PC-3 (cell line): ENCODE measurements at regions not wholly inside any gene's neighbourhood (a gene's known extent, or its start where the extent isn't known, plus 50 kb on each side); places are given as distances from the start of the nearest gene placed in this dataset.

Experiments
- EZH2 ChIP-seq: fragments of 300-600 bp; sonication (generic); IDR thresholded peaks from one replicate; pipeline ENCODE4 v1.6.1; 2017; ENCODE audit warnings: antibody characterized with exemption, mild to moderate bottlenecking, low read length; ENCODE audit not compliant: unreplicated experiment
- EZH2phosphoT487 ChIP-seq: fragments of 300-600 bp; sonication (generic); IDR thresholded peaks from 2 replicates; pipeline ENCODE4 v1.6.1; 2018; ENCODE audit warnings: mild to moderate bottlenecking, antibody characterized with exemption, low read length, borderline replicate concordance

DNA sequence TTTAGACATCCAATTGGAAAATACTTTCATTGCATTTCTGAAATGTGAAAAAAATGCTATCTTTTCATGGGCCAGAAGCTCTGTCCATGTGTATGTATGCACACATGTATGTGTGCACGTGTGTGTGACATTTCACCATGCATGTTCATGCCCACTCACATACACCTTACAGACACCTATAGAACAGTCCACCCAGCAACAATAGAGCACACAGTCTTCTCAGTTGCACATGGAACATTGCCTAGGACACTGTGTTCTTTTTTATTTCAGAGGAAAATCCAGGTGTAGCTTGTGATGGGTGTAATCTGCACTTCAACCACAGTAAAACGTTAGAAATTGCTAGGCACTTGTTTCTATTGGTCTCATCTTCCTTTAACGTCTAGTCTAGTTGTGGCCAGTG, 114.8 kb upstream of the RGPD4 start:
- TF ChIP-seq EZH2phosphoT487 (no peak), EZH2 (no peak)
